COR-L47 (cell line): ENCODE measurements at regions not wholly inside any gene's neighbourhood (a gene's known extent, or its start where the extent isn't known, plus 50 kb on each side); places are given as distances from the start of the nearest gene placed in this dataset.
"Not testable (repeated sequence)": the region's sequence is repeated elsewhere in the genome, so short reads cannot be mapped to it uniquely, and the experiment has no call there.

Experiments
- DNase-seq: peaks from one replicate; lab custom pipeline; 2025; lab: John Stamatoyannopoulos, UW

DNA sequence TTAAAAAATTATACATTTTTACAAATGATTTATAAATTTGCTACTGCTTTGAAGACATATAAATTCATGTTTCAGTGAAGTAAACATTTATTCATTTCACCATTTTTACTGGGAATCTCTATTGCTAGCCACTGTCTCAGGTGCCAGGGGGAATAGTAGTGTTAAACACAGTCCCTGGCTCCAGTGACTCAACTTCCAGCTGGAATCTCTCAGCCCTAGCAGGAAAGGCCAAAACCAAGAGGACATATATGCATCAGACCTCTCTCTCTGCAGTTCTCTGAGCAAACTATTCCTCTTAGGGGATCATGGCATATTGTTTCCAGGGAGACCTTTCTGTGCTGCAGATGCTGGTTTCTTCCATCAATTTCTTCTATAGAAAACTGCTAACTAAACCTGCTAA, 1009.0 kb upstream of the LCORL start:
- no peak for DNase-seq

DNA sequence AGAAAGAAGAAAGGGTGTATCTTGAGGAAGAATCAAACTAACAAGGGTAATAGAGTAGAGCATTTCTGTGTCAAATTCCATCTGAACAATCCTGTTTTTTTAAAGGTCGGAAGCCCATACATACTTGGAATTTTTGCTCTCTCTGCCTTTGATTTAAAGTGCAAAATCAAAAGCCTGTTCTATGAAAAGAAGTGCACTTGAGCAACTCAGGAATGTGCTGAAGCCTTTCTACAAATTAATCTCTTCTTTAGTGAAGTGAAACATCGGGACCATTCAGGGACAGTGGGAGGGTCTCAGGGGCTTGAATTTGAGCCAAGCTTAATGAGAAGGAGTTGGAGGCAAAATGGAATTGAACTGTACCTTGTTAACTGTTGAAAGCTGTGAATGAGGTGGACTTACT, 1008.5 kb upstream of the LCORL start:
- no peak for DNase-seq

DNA sequence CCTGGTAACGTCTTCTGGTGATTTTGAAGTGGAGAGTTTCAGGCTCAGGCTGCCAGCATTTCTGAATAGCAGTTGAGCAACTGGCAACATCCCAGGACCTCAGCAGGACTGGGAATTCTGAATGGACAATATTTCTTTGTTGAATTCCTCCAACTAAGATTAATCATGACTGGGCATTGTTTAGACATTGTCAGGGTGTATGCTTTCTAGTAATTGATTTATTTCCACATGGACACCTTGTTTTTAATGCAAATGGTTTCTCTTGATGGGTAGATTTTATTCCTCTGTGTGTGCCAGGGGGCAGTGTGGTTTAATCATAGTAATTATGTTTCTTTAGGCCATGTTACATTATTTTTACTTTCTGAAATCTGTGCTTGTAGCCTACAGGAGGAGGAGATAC, 1004.7 kb upstream of the LCORL start:
- DNase-seq, result peak; percentile 60

DNA sequence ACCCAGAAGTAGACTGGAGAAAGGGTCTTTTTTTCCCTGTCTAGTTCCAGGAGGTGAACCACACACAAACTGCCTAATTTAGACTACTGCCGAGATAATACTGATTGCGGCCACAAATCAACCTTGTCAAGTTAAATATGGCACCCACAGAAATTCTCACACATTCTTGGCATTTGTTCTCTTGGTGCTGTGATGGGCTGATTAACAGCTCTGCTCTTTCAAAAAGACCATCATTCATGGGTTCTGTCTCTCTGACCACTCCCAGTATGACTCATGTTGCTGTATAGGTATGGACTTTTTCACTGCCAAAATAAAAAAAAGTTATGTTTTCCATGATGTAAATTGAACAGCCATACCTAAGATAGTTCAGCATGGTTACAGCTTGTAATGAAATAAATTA, 1003.5 kb upstream of the LCORL start:
- no peak for DNase-seq

DNA sequence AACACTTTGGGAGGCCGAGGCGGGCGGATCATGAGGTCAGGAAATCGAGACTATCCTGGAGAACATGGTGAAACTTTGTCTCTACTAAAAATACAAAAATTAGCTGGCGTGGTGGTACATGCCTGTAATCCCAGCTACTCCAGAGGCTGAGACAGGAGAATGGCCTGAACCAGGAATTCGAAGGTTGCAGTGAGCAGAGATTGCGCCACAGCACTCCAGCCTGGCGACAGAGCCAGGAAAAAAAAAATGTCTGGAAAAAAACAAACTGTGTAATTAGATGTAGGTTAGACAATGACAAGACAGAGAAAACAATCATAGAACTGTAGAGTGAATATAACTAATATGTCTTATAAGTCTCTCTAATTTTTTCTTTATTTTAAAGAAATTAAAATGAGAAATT, 1002.5 kb upstream of the LCORL start:
- DNase-seq, result no peak

DNA sequence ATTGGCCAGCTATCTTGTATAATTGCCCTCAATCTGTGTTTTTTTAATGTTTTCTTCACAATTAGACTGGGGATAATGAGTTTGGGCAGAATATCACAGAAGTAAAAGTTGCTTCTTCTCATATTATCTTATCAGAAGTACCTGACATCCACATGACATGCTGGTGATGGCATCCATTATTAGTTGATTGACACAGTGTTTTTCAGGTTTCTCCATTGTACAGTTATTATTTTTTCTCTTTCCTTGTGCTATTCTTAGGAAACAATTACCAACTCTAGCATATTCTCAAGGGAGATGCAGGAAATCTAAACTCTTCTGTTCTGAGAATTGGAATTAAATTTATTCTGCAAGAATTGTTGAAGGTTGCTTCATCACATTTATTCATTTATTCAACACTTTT, 1000.1 kb upstream of the LCORL start:
- DNase-seq, result no peak

DNA sequence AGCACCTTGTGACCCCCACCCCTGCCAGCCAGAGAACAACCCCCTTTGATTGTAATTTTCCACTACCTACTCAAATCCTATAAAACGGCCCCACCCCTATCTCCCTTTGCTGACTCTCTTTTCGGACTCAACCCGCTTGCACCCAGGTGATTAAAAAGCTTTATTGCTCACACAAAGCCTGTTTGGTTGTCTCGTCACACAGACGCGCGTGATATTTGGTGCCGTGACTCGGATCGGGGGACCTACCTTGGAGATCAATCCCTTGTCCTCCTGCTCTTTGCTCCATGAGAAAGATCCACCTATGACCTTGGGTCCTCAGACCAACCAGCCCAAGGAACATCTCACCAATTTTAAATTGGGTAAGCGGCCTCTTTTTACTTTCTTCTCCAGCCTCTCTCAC, 995.0 kb upstream of the LCORL start:
- DNase-seq, result not testable (repeated sequence)

DNA sequence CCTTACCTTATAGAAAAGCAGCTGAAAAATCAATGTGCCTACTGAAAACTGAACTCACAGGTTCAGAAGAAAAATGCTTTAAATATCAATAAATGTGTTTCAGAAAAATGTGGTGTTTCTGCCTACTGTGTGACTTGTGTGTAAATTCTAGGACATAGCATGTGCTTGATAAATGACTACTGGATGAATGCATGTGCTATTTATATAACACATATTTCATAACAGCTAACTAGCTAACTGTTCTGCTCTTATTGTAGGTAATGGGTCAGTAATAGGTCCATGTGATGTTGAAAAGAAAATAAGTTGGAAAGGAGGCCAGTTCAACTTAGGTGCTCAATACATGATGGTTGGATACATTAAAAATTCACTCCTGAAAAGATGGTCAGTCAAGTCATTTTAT, 993.0 kb upstream of the LCORL start:
- no peak for DNase-seq

DNA sequence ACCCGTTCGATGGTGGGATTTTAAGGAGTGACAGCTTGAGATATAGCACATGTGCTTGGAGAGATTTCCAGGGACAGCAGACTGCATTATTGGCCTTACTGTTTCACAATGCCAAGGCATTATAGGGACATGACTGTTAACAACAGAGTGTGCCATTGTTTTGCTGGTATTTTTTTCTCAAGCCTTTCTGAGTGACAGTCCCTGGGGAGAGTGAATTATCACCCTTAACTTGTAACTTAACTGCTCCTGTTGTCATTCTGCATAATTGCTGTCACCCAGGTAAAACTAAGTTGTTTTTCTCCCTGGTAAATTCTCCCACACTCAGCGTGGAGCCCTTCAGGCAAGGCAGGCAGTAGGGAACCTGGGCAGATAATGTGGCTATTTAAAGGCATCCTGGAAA, 989.2 kb upstream of the LCORL start:
- DNase-seq, result no peak

DNA sequence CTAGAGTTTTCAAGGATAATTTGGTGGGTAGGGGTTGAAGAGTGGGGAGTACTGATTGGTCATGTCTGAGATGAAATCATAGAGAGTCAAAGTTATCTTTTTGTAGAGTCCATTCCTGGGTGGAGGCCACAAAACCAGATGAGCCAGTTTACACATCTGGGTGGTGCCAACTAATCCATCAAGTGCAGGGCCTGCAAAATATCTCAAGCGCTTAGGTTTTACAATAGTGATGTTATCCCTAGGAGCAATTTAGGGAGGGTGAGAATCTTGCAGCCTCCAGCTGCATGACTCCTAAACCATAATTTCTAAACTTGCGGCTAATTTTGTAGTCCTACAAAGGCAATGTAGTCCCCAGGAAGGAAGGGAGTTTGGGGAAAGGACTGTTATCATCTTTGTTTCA, 988.3 kb upstream of the LCORL start:
- no peak for DNase-seq

DNA sequence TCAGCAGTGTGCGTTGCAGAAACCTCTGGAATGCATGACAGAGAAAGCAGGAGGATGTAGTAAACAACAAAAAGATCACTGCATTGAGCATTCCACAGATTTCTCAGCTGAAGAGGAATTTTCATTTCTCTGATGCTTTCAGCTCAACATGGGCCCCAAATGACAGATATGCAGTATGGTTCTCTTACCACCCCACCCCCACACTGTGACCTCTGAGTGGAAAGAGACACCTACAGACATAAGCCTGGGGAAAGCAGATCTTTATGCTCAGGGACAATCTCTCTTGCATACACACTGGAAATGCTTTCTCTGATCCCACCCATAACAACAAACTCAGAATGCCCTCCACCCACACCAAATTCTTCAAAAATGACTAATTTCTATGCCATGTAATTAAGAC, 983.7 kb upstream of the LCORL start:
- no peak for DNase-seq

DNA sequence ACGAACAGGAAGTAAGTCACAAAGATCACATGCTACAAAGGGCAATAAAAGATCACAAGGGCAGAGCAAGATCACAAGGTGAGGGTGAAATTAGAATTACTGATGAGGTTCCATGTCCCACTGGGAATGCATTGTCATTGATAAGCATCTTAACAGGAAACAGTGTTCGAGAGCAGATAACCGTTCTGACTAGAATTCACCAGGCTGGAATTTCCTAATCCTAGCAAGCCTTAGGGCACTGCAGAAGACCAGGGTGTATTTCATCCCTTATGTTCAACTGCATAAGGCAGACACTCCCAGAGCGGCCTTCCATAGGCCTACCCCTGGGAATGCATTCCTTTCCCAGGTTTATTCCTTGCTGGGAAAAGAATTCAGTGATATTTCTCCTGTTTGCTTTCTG, 980.6 kb upstream of the LCORL start:
- no peak for DNase-seq

DNA sequence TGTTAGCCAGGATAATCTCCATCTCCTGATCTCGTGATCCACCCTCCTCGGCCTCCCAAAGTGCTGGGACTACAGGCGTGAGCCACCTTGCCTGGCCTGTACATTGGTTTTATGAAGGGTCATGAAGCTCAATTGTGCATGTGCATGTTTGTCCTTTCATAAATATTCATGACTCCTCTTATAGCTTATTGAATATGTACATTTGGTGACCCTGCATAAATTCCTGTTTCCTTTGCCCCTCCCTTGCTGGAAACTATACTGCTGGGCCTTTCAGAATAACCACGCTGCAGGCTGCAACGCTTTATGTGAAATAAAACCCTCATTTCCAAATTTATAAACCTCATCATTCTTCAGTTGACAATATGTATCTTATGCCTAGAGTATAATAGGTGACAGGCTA, 978.0 kb upstream of the LCORL start:
- DNase-seq, result no peak

DNA sequence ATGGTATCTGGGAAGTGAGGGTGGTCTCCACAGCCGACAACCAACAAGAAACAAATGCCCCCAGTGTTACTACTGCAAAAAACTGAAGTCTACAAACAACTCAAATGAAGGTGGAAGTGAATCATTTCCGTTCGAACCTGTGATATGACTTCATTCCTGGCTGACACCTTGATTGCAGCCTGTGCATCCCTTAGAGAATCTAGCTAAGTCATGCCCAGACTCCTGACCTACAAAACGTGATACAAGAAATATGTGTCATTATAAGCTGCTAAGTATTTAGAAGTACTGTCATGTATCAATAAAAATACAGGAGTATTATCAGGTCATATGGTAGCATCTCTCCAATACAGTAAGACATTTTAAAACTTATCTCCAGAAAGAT, 959.7 kb upstream of the LCORL start:
- DNase-seq, result no peak

DNA sequence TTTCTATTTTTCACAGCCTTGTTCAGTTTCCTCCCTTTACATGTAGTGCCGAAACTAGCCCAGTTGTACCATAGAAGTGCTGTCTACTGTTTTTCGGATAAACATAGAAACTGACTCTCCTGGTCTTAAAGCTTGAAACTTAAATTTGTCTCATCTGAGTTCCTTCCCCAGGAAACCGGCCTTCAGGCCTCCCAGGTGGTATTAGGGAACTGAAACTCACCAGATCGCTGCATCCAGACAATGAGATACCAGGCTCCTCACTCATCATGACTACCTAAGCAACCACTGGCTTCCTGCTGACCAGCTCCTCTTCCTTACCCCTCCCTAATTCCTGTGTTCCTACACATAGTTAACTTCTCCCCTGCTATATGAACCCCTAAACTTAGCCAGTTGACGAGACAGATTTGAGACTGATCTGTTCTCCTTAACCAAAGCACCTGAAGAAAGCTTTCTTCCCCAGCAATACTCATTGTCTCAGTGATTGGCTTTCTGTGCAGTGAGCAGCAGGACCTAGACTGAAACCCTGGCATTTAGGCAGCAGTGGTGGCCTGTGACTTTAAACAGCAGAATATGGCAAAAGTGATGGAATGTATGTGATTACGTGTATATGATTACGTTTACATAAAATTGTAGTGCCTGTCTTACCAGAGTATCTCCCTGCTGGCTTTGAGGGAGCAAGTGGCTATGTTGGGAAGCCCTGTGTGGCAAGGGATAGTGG, 959.1 kb upstream of the LCORL start:
- DNase-seq, result no peak

DNA sequence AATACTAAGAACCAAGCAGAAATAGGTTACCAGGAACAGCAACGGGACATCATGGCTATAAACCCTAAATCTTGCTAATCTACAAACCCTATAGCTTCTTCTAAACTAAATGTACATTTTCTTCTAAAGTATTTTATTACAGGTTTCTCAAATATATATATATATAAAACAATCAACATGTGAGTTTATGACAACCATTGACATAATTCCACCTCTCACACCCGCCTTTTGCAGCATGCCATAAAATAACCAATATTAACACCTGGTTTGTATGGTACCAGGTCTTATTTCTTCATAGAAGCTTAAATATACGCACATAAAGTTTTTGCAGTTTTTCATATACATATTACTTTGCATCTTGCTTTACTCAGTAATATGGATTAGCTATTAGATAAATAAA, 955.3 kb upstream of the LCORL start:
- DNase-seq, result no peak

DNA sequence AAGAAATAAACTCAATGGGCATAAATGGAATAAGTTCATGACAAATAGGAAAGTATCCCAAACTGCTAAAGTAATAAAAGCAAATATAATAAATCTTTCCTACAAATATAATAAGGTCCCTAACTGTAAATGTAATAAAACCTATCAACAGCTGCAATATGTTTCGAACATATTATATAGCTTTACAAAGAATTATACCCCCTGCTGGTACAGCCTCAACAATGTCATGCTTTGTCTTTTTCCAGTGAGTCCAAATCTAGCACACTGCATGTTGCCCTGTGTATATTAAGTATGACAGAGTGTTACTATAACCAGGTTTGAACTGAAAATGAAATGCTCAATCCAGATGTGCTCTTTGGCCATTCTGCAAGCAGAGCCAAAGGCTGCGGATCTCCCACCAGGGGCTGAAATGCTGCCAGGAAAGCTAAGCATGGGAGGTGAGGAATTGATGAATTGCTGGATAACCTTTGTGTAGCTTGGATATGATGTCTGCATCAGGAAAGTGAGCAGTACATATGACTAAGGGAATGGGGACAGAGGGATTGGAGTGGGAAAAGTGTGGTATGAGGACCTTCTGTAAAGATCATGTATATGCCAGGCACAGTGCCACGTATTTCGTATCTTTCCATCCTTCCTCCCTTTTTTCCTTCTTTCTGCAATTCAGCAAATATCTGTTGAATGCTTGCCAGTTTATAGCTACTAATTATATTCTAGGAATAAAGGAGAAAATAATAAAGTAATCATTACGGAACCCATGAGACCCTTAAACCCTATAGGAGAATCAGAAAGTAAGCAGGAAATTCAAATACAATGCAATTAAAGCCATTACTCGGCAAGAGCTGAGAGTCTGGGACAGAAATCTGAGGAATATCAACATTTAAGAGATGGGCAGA, 954.6 kb upstream of the LCORL start:
- no peak for DNase-seq

DNA sequence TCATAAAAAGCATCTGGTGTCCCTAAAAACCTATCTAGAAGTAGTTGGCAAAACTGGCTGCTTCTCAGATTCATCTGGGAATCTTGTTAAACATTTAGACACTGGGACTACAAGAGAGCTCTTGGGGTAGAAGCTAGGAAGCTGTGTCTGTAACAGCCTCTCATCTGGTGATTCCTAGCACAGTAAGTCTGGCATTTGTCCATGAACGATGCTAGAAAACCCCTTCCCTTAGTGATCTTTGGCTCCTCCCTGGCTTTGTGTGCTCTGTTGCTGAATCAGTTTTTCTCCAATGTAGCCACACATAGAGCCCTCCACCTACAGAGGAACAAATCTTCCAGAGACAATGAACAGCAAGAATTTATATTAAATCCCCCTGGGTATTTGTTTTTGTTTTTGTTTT, 951.7 kb upstream of the LCORL start:
- no peak for DNase-seq

DNA sequence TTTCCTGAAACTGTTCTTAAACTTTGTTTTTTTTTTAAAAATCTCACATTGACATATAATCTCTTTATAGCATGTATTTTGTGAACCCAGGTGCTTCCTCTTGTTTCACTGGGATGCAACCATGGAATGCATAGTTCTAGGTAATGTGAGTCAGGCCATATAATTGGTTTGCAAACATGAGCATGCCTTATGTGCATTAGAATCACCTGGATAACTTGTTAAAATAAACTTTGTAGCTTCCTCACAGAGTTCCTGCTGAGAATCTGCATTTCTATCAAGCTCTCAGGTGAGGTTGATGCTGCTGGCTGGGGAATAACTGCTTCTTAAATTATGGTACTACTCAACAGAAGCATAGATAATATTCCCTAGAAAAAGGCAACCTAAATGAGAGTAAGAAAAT, 940.3 kb upstream of the LCORL start:
- no peak for DNase-seq

DNA sequence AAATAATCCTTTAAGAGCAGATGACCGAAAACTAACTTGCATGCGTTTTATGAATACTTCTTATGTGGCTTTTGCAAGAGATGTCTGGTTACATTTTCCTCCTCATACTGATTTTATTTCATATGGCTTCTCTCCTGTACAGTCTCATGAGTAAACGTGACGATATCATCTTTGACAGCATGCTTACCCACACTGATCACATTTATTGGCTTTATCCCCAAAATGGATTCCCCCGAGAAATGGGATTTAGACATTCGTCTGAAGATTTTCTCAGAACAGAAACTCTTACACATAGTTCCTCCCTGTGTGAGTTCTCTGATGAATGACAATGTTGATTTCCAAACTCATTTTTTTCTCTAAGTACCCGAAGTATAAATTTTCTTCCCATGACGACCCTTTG, 939.7 kb upstream of the LCORL start:
- no peak for DNase-seq

DNA sequence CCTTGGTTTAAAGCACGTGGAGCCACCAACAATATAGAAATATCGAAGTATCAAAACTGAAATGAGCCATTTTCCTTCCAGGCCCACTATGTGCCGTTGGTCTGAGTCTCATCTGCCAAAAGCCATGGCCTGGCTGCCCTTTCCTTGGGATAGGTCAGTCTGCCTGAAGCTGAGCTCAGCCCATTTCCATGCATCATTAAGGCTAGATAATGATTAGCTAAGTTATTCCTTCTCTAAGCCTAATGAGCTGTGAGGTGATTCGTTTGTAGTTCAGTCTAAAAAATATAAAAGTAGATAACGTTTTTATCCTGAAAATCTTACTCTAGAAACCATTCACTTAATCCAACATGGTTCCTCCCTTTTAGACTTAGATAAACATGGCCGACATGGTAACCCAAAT, 936.2 kb upstream of the LCORL start:
- DNase-seq, result no peak

DNA sequence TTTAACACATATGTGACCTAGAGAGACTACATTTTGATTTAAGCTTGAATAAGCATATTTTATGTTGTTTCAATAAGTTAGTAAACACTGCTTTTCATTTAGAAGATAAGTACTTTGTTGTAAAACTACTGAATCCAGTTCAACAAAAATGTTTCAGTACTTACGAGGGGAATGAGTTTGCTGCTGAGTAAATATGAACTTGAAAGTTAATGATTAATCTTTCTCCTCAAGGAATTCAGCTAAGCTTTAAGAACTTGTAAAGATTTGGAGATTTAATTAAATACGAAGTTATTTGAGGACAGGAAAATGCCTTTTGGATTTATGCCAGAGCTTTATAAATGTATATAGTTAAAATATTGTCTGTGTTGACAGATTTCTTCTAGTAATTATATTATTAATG, 933.0 kb upstream of the LCORL start:
- no peak for DNase-seq

DNA sequence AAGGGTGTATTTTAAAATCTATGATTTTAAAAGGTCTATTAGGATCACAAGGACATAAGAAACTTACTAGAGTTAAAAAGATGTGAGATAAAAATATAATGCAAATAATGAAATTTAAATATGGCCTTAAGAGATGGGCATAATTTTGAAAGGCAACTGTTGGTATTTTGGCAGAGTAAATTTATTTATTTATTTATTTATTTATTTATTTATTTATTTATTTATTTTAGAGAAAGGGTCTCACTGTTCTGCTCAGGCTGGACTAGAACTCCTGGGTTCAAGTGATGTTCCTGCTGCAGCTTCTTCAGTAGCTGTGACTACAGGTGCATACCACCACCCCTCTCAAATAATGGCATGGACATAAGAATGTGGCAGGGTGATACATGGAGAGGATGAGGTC, 932.1 kb upstream of the LCORL start:
- DNase-seq, result no peak

DNA sequence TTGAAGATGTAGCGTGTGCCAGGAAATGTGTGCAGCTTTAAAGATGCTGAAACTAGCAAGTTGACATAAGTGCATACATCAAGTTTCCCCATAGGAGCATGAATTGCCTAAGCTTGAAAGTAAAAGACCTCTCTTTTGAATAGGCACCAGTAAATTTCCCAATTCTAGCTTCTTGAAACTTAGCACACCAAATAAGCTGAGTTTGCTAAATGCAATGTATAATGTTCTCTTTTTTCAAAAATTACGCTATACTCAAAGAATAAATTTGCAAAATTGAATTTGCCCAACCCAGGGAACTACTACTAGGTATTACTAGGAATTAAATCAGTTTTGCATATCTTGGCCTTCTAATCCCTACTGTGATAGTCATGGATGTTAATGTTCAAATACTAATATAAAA, 923.9 kb upstream of the LCORL start:
- no peak for DNase-seq
